ENCODE measurements at regions not wholly inside any gene's neighbourhood (a gene's known extent, or its start where the extent isn't known, plus 50 kb on each side); places are given as distances from the start of the nearest gene placed in this dataset.

DNA sequence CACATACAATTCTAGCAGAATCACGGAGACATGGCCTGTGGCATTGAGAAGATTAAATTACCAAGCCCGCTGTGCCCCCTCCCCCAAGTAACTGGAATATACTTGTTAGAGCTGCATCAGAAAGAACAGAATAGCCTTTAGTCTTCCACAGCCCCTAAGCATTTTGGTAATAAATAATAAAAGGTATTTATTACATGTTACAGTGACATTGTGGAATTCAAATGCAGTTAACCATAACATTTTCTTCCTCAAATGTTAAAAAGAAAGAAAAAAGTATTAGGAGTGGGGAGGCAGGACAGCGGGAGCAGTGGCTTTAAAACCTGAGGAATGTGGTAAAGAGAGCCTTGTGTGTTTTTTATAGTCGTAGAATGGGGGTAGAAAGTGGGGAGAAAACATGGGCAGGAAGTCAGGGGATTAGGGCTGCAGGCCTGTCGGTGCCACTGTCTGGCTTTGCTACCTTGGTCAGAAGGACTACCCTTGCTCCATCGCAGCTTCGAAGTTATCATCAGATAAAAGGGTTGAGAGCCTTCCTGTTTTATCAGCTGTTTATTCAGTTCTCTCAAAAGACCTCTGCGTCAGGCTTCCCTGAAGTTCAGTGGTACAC, 255.9 kb downstream of the MSRB3 start:
- TF ChIP-seq, protein P1, sequence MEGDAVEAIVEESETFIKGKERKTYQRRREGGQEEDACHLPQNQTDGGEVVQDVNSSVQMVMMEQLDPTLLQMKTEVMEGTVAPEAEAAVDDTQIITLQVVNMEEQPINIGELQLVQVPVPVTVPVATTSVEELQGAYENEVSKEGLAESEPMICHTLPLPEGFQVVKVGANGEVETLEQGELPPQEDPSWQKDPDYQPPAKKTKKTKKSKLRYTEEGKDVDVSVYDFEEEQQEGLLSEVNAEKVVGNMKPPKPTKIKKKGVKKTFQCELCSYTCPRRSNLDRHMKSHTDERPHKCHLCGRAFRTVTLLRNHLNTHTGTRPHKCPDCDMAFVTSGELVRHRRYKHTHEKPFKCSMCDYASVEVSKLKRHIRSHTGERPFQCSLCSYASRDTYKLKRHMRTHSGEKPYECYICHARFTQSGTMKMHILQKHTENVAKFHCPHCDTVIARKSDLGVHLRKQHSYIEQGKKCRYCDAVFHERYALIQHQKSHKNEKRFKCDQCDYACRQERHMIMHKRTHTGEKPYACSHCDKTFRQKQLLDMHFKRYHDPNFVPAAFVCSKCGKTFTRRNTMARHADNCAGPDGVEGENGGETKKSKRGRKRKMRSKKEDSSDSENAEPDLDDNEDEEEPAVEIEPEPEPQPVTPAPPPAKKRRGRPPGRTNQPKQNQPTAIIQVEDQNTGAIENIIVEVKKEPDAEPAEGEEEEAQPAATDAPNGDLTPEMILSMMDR (IDR thresholded peaks at IDR 0.05): no peak
- TF ChIP-seq POLR2A (IDR thresholded peaks at IDR 0.05): no peak

Measured in uterus (tissue), 2 donors.